T-helper 9 cell (primary cell): ENCODE measurements at regions not wholly inside any gene's neighbourhood (a gene's known extent, or its start where the extent isn't known, plus 50 kb on each side); places are given as distances from the start of the nearest gene placed in this dataset.

ENCODE experiments used
- DNase-seq: peaks from one replicate; pipeline ENCODE4 v3.0.0-alpha.2; 2020

DNA sequence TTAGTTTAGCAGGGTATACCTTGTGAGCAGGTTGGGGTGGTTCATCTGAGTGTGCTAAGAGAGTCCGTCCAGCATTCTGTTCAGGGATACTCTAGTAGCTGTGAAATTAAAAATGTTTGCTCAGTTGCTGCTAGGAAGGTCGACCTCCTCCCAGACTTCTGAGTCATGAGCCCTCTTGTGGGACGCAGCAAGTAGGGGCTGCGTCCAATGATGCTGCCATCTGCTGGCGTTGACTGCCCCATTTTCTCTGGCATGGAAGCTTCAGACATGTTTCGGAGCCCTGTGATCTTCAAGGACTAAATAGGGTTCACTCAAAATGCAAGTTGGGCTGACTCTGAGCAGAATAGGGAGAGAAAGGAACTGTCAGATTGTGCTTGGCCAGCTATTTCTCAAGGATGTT lies 201.0 kb upstream of the ARSJ start:
- peak; percentile 10 for DNase-seq

DNA sequence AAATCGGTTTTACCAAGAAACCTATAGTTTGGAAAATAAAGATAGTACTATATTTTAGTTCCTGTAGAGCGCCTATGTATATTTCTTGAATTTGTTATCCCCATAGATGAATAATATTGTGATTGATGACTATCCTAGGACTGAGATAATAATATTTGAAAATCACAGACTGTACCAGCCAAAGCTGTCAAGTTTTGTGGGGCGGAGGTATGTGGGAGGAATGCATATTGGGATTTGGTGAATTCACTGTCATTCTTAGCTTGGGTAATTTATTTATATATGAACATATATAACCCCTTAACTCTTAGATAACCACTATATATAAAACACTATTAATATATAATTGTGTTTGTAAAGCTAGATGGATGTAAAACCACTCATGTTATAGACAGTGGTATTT lies 205.5 kb upstream of the ARSJ start:
- DNase-seq = no peak

DNA sequence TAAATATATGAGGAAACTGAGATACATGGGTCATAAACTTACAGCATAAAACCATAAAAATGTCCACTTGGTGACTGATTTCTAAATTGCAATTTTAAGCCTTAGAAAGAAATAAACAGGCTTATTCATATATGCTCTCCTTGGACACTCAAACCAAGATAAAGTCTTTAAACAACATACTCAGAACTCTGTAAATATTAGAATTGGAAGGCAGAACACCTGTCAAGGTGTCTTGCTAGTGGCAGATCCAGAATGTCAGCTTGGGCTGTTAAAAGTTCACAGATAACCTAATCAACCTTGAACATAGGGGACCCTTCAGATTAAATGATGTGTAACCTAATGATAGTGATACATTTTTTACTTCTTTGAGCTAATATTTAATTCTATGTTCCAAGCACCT lies 208.1 kb upstream of the ARSJ start:
- no peak for DNase-seq

- DNase-seq = no peak
These were observed 212.0 kb upstream of the ARSJ start for GRCh38 chr4:114191496-114191895.

DNA sequence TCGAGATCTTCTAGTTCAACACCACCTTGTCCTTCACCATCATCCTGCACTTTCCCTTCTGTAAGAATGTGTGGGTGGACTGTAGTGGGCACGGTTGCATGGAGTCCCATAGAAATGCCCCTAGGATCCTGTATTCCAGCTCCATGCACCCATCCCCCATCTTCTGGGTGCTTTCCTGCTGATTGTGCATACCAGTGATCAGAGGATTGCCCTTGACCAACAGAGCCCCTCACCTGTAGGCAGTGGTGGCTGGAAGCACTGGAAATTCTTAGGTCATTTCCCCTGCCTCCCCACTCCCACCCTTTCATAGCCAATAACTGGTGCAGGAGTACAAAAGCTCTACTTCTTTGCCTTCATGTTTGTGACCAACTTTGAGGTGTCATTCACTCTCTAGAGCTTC lies 213.4 kb upstream of the ARSJ start:
- no peak for DNase-seq

GRCh38 chr4:114193624-114194399 lies 214.4 kb upstream of the ARSJ start:
- DNase-seq = no peak

DNA sequence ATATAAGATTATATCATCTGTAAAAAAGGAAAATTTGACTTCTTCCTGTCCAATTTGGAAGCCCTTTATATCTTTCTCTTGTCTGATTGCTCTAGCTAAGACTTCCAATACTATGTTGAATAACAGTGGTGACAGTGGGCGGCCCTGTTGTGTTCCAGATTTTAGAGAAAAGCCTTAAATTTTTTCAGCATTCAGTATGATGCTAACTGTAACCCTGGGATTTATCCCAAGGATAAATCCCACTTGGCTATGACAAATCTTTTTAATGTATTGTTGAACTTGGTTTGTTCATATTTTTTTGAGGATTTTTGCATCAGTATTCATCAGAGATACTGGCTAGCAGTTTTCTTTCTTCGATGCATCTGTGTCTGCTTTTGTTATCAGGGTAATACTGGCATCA lies 217.2 kb upstream of the ARSJ start:
- DNase-seq = no peak

DNA sequence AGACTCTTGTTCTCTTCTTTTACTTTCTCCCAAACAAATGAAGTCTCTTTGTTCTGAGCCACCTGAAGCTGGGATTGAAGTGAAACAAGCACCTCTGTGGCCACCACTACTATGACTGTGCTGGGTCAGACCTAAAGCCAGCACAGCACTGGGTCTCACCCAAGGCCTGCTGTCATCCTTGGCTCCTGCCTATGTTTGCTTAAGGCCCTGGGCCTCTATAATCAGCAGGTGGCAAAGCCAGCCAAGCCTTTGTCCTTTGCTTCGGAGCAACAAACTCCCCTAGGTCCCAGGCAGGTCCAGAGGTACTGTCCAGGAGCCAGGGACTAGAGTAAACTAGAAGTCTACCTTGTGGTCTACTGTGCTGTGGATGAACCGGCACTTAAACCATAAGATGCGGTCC lies 220.6 kb upstream of the ARSJ start:
- no peak for DNase-seq

DNA sequence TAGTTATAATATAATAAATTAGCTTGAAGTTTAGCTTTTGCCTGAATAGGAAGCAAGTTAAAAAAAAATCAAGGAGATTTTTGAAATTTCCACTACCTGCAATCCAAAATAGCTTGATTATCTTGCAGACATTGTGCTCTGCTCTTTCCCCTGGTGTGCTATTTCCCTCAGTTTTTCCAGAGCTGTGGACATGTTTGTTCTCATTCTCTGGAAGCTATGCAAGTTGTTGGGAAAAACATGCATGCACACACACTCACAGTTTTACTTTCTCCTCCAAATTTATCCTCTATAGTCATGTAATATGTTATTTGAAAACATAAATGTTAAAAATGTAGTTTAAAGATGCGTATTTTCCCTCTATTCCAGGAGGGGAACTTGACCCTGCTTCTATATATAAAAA lies 225.8 kb upstream of the ARSJ start:
- no peak for DNase-seq

DNA sequence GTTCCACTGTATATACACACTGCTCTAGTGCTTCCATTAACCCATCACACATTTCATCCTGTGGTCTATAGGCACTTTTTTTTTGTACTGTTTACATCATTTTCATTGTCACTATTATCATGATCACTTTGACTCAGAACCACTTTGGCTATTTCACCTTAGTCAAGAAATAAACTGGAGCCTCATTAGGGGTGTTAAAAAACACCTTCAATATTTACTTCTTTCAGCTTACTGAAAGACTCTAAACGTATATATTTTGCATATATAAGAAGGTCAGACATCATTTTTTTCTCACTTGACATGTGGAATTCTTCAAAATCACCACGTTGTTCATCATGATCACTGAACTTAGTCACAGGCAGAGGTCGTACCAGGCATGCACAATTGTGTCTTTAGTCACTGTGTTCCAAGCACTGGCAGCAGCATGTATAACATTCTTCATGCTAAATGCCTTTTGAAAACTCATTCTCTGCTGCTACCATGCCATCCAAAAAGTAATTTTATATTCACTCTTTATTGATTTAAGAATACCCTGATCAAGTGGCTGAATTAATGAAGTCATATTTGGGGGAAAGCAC lies 229.2 kb upstream of the ARSJ start:
- no peak for DNase-seq

DNA sequence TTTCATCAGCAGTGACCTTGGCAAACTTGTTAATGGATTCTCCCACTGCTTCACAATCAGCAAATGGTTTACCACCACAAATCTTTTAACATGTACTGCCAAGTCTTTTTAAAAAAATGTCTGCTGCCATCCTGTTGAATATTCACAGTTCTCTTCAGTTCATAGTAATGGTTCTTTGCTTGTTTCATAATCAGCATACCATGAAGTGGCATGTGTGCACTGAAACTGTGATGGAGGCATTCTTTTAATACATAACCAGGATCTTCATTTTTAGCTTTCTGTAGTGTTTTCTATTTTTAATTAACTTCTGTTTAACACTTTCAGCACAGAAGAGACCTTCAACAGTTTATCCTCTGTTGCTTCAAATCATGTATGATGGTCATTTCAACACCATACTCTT lies 230.1 kb upstream of the ARSJ start:
- no peak for DNase-seq

DNA sequence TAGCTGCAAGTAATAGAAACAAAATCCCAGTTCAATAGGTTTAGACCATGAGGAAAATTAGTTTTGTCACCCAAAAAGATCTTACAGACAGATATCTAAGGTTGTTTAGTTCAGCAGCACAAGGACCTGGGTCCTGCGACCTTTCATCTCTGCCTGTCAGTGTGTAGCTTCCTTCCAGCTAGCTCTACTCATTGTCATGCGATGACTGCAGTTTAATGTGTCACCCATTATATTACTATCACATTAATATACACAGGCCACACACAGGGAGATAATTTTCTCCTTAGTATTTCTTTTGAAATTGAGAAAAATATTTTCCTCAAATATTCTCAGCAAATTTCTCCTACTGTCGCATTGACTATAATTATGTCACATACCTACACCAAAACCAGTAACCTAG lies 232.1 kb upstream of the ARSJ start:
- DNase-seq = no peak

DNA sequence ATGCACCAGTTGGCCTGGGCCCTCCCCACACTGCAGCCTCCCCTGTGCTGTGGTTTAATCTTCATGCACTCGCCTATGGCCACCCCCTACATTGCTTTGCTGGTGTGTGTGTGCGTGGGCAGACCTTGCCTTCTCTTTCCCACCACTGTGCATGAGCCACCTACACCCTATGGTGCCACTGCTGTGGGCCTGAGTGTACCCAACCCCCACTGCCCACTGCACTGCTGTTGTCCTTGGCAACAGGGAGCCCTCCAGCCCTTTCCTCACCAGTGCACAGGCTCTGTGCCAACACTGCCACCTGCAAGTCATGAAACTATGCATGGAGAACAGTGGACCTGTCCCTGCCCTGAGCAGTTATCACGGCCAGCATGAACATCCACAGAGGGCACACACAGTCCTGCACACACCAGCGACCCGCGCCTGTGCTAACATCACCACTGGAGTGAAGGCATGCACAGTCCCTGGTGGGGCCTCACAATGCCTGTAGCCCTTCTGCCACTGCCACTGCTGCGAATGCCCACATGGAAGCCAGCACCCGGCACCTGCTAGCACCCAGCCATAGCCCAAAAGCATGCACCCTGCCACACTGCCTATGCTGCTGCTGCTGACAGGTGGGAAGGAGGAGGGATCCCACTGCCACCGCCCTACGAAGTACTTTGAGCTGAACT lies 237.8 kb upstream of the ARSJ start:
- DNase-seq = no peak

- no peak for DNase-seq
These were observed 244.1 kb upstream of the ARSJ start for GRCh38 chr4:114223580-114223979.

DNA sequence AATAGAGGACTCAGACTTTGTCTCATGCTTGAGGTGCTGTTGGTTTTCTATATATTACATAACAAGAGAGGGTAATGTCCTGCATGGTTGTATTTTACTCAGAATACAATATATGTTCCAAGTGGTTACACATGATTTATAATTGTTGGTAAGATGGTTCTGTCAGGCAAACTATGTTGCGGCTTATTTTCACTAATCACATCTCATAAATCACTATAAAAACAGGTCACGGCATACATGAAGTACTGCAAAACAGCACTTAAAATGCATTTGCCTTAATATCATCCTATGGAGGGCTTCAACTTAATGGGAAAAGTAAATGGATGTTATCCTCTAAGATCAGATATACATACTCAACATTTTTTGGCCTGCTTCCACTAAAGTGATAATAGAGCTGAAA lies 246.0 kb upstream of the ARSJ start:
- no peak for DNase-seq

GRCh38 chr4:114226179-114226578 lies 246.7 kb upstream of the ARSJ start:
- no peak for DNase-seq

DNA sequence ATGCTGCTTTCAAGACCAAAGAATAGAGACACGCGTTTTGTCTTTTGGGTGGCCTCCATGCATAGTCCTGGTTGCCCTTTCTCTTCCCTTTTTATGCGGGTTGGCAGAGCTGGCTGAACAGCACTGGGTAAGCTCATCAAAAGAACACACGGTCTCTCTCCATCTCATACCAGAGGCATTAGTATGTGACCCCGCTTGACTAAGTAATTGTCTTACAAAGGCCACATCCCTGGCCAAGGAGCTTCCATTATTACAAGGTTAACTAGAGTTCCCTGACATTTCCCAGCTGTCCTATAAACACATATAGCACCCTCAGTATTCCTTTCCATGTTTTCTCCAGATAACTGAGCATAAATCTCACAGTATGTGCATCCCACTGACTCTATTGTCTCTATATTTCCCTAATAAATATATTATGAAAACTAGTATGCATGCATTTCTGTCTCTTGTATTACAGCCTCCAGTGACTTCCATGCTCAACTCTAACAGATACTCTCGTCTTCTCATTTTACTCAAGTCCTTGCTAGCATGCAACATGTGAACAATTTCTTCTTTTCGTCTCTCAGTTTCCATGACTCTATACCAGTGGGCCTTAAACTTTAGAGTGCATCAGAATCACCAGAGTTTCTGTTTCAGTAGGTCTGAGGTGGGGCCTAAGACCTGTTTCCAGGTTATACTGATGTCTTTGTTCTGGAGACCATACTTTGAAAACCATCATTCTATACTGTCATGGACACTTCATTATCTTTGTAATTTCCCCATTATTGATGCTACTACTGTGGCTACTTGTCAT lies 247.7 kb upstream of the ARSJ start:
- DNase-seq = no peak

DNA sequence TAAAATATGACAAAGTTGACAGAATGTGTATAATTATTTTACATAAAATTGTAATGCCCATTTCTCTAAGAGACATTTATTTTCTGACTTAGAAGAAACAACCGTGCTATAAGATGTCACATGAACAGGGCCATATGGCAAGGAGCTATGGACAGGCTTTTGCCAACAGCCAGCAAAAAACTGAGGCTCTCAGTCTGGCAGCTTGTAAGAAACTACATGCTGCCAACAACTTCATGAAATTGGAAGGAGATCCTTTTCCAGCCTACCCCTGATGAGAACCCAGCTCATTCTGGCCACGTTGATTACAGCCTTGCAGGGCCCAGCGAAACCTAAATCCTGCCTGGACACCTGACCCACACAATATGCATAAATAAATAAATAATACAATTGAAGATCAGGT lies 250.3 kb upstream of the ARSJ start:
- DNase-seq = no peak

DNA sequence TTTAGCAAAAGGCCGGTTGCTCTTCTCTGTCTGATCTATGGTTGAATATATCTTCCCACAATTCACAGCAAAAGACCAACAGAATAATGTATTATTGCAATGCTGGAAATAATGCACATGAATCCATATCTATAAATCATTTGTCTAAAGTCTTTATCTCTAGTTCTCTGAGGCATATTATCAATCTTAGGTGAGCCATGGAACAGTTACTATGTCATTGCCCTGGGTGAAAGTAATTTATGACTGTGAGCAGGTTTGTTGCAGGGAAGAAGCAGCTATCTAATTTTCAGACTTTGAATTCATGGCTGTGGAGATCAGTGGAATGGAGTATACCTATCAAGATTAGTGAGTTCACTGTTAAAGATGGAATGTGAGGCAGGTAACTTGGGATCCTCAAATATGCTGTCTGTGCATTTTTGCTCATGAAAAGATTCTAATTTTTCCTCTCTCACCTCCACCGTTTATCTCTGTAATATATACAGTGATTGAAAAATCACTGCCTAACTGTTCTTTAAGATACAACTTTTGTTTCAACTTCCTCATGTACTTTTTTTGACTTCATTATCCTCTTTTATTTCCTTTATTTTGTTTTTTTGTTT lies 256.8 kb upstream of the ARSJ start:
- no peak for DNase-seq

DNA sequence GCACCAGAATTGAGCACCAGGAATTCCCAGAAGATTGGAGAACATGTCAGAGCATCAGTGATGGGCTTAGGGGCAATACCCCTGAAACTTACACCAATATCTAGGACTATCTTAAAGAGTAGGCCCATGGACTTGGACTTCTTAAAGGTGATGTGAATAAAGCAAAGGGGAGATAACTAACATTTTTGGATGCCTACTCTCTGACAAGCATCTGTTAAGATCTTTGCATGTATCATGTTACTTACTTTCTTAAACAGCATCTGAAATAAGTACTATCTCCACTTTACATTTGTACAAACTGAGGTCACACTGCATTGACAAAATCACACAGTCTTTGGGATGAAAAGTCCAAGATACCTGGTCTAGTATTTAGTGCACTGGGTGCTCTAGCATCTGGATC lies 258.6 kb upstream of the ARSJ start:
- DNase-seq = no peak

GRCh38 chr4:114249561-114249960 lies 270.1 kb upstream of the ARSJ start:
- DNase-seq = no peak

GRCh38 chr4:114249976-114250375 lies 270.5 kb upstream of the ARSJ start:
- DNase-seq = no peak

DNA sequence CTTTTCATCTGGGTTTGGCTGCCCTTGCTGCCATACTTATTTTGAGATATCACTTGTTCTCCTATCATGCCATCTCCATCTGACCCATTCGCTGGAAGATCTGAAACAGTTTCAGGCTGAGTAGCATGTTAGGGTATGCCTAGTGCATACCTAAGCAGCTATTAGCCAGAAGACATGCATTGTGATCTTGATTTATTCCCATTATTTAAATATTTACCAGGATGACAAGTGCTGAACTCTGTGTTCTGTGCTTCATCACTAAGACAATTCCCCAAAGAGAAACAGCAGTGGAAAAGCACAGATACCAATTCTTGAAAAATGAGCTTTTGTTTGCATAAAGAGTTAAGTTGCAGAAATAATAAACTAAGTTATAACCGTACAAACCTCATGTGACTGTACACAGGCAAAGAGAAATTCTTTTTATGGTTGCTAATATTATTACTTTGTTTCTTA lies 271.0 kb upstream of the ARSJ start:
- DNase-seq = no peak
